GM08714 (cell line): ENCODE measurements at regions not wholly inside any gene's neighbourhood (a gene's known extent, or its start where the extent isn't known, plus 50 kb on each side); places are given as distances from the start of the nearest gene placed in this dataset.

Experiments
- H3K4me3 ChIP-seq: fragments of 200-500 bp; sonication (Bioruptor generic); 2 replicates; pipeline ENCODE4 v1.5.1; 2014; ENCODE audit warnings: mild to moderate bottlenecking, low read length, inconsistent platforms
- ZNF274 ChIP-seq: IDR thresholded peaks from 2 replicates; pipeline ENCODE4 v1.6.1; 2012; ENCODE audit warnings: mild to moderate bottlenecking, low read depth, low read length

- no peak overlapping the region for H3K4me3 ChIP-seq
- TF ChIP-seq ZNF274, result no peak
These were observed 161.7 kb upstream of the UBE2E1 start for GRCh38 chr3:23644099-23644498.

DNA sequence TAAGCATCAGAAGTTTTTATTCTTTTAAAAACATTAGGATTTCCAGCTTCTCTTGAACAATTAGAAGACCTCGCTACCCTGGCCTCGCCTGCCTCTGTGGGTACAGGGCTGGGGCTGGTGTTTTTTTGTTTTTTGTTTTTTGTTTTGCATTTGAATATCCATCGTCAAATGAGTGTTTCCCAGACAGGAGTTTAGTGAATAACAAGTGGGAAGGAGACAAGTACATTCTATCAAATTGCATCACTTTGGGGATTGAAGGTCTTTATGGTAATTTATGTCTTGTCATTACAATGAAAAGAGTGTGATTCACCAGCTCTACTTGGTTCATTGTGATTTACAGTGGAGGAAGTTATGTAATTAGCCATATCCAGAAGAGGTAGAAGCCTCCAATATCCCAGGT lies 161.1 kb upstream of the UBE2E1 start:
- no peak overlapping the region for H3K4me3 ChIP-seq
- no peak for TF ChIP-seq ZNF274

- H3K4me3 ChIP-seq, result no peak overlapping the region
- no peak for TF ChIP-seq ZNF274
These were observed 160.1 kb upstream of the UBE2E1 start for GRCh38 chr3:23645533-23646183.

GRCh38 chr3:23646184-23646920 lies 159.4 kb upstream of the UBE2E1 start:
- TF ChIP-seq ZNF274, result no peak
- no peak overlapping the region for H3K4me3 ChIP-seq

- no peak overlapping the region for H3K4me3 ChIP-seq
- no peak for TF ChIP-seq ZNF274
These were observed 158.0 kb upstream of the UBE2E1 start for GRCh38 chr3:23647706-23648258.

- no peak overlapping the region for H3K4me3 ChIP-seq
- TF ChIP-seq ZNF274, result no peak
These were observed 157.3 kb upstream of the UBE2E1 start for GRCh38 chr3:23648326-23648995.

GRCh38 chr3:23648996-23649395 lies 156.8 kb upstream of the UBE2E1 start:
- no peak overlapping the region for H3K4me3 ChIP-seq
- TF ChIP-seq ZNF274, result no peak

DNA sequence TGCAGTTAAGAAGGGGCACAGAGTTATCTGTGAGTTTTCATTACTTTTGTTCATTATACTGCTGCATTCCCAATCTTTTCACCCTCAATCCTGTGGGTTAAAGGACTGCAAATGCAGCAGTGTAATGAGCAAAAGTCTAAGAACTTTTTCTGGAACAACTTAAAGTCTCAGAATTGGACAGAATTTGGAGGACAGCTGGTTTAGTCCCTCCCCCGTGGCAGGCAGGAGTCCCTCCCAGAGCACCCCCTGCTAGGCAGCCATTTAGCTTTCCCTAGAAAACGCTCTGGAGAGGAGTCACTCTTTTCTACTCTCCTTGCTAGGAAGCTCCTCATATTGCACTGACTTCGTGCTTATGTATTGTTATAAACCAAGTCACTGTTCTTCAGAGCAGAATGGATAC lies 156.3 kb upstream of the UBE2E1 start:
- H3K4me3 ChIP-seq, result no peak overlapping the region
- no peak for TF ChIP-seq ZNF274

DNA sequence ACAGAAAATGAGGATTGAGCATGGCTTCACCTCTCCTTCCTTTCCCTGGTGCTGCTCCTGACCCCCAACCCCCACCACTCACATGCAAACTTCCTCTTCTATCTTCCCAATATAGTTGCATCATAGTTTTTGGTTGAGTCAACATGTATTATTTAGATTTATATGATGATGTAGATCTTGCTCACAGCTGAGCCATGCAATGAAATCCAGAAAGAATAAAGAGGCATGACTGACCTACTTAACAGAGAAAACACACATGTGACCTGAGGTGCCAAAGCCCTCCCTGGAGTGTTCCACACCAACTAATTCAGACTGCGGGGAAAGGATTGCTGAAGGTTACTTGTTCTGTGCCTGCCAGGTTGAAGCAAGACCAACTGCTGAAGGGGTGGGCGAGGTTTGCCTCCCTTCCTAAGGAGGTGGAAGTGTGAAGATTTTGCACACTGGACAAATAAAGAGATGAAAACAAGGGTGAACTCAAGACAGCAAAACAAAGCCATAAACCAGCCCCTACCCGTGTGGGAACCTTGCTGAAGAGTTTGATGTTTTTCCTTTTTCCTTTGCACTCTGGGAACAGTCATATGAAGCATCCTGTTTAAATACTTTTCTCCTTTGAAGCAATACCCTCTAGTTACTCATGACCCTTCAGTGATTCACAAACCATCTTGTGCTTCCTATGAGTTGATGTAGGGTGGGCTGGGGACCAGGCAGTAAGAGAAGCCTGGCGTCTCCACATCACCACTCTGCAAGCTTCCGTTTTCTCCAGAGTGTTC lies 155.2 kb upstream of the UBE2E1 start:
- H3K4me3 ChIP-seq, result no peak overlapping the region
- TF ChIP-seq ZNF274, result no peak

GRCh38 chr3:23653647-23654525 lies 151.9 kb upstream of the UBE2E1 start:
- TF ChIP-seq ZNF274, result no peak
- H3K4me3 ChIP-seq, result peak overlapping the region; percentile 58; the same call in 1 of the 2 replicates

GRCh38 chr3:23654571-23654970 lies 151.2 kb upstream of the UBE2E1 start:
- TF ChIP-seq ZNF274, result no peak
- H3K4me3 ChIP-seq, result peak overlapping the region; percentile 41; the same call in 1 of the 2 replicates

DNA sequence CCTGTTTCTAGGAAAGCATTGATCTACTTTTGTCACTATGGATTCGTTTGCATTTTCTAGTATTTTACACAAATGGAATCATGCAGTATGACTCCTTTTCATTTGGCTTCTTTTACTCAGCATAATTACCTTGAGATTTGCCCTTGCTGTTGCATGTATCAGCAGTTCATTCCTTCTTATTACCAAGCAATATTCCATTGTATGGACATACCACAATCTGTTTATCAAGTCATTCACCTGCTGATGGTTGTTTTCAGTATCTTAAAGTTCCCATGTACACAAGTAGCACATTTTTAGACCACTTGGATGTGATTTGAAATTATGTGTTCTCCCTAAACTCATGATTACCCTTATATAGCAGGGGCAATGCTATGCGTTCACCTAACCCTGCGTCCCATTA lies 150.0 kb upstream of the UBE2E1 start:
- no peak for TF ChIP-seq ZNF274
- H3K4me3 ChIP-seq, result no peak overlapping the region

- no peak for TF ChIP-seq ZNF274
- H3K4me3 ChIP-seq, result no peak overlapping the region
These were observed 149.6 kb upstream of the UBE2E1 start for GRCh38 chr3:23656199-23656598.
